GM12874 (cell line): ENCODE measurements at regions not wholly inside any gene's neighbourhood (a gene's known extent, or its start where the extent isn't known, plus 50 kb on each side); places are given as distances from the start of the nearest gene placed in this dataset.

Experiments
- CTCF ChIP-seq: IDR thresholded peaks from 2 replicates; pipeline ENCODE4 v1.5.1; 2011; ENCODE audit warnings: low read depth, mild to moderate bottlenecking, control low read depth, low read length, moderate library complexity; ENCODE audit not compliant: insufficient read depth

- no peak for TF ChIP-seq CTCF
These were observed 137.4 kb downstream of the MC4R start for GRCh38 chr18:60235164-60235563.

- no peak for TF ChIP-seq CTCF
These were observed 140.0 kb downstream of the MC4R start for GRCh38 chr18:60232541-60232940.

- TF ChIP-seq CTCF = no peak
These were observed 143.7 kb downstream of the MC4R start for GRCh38 chr18:60228609-60229595.

- no peak for TF ChIP-seq CTCF
These were observed 157.1 kb downstream of the MC4R start for GRCh38 chr18:60215432-60215831.

GRCh38 chr18:60209042-60209441 lies 163.5 kb downstream of the MC4R start:
- TF ChIP-seq CTCF = no peak

GRCh38 chr18:60202708-60203107 lies 169.9 kb downstream of the MC4R start:
- no peak for TF ChIP-seq CTCF

GRCh38 chr18:60200558-60200957 lies 172.0 kb downstream of the MC4R start:
- TF ChIP-seq CTCF = no peak
